D721Med (cell line): ENCODE measurements at regions not wholly inside any gene's neighbourhood (a gene's known extent, or its start where the extent isn't known, plus 50 kb on each side); places are given as distances from the start of the nearest gene placed in this dataset.

Experiments
- DNase-seq: peaks from one replicate; pipeline ENCODE4 v3.0.0; 2011; ENCODE audit warnings: low spot score; ENCODE audit not compliant: insufficient read length
- FAIRE-seq: peaks from 2 replicates; lab custom pipeline; 2011; peaks lifted over from hg19 to GRCh38; lab: Jason Lieb, UNC
- CTCF ChIP-seq: IDR thresholded peaks from 2 replicates; pipeline ENCODE4 v1.5.1; 2012; ENCODE audit warnings: mild to moderate bottlenecking, control low read depth; ENCODE audit not compliant: insufficient read depth; ENCODE audit errors: missing control alignments

- DNase-seq: no peak
- no peak for TF ChIP-seq CTCF
- no peak for FAIRE-seq
Measured at GRCh38 chr1:244271691-244272308, 179.9 kb downstream of the ADSS2 start.

GRCh38 chr1:244272471-244273261 lies 179.0 kb downstream of the ADSS2 start:
- DNase-seq: peak; percentile 48
- peak; percentile 100 for TF ChIP-seq CTCF
- FAIRE-seq: peak; percentile 99

- no peak for TF ChIP-seq CTCF
- DNase-seq (no peak), FAIRE-seq (no peak)
Measured at GRCh38 chr1:244273262-244273844, 178.4 kb downstream of the ADSS2 start.

GRCh38 chr1:244273845-244274619 lies 177.7 kb downstream of the ADSS2 start:
- no peak for FAIRE-seq
- no peak for TF ChIP-seq CTCF
- DNase-seq: no peak

- FAIRE-seq (no peak), DNase-seq (no peak)
- no peak for TF ChIP-seq CTCF
Measured at GRCh38 chr1:244276646-244277045, 175.1 kb downstream of the ADSS2 start.

- TF ChIP-seq CTCF: no peak
- FAIRE-seq (no peak), DNase-seq (no peak)
Measured at GRCh38 chr1:244280201-244280600, 171.5 kb downstream of the ADSS2 start.
